Spleen (tissue), 7 donors: ENCODE measurements at regions not wholly inside any gene's neighbourhood (a gene's known extent, or its start where the extent isn't known, plus 50 kb on each side); places are given as distances from the start of the nearest gene placed in this dataset.

Experiments used
- POLR2AphosphoS5 ChIP-seq, 3 donors: sonication (generic); formaldehyde crosslinking; IDR thresholded peaks; one replicate each; pipeline ENCODE4 v1.5.1; 2017; ENCODE audit warnings: antibody characterized with exemption in 3 of 3
- TF ChIP-seq, protein P1 (sequence below), 11 experiments: fragments of 200-600 bp in 7 of 11; fragments of 450-650 bp in 4 of 11; sonication (generic) in 4 of 11; IDR thresholded peaks in 8 of 11; conservative IDR thresholded peaks in 3 of 11; 1 replicate in 7 of 11; 2 replicates in 4 of 11; pipeline versions ENCODE4 v1.4.0 to v1.8.0; 2016 to 2021; ENCODE audit warnings: antibody characterized with exemption in 11 of 11, inconsistent platforms in 4 of 11, mild to moderate bottlenecking in 1 of 11
- donor health status: DM: no; HTN: no; CAD: no; lungs with moderate emphysema.
- donor health status: DM: no; HTN: no; CAD: no.
- donor health status: DM: no; HTN: no; CAD: no.

DNA sequence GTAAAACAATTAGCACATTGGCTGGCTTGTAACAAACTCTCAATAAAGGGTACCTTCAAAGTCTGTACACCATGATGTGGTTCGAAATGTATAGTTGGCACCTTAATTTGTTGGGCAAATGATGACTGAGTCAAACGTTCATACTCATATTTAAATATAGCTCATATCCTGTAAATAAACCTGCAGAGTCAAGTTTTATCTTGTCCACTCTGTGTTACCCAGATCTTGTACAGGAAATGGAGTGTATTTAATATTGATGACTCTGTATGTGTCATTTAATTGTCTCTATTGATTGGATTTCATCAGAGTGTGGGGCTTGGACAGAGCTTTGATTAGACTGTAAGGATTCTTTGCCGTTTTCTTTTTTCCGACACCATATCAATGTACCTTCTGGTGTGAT lies 805.6 kb upstream of the ZEB2 start:
- TF ChIP-seq, protein P1, sequence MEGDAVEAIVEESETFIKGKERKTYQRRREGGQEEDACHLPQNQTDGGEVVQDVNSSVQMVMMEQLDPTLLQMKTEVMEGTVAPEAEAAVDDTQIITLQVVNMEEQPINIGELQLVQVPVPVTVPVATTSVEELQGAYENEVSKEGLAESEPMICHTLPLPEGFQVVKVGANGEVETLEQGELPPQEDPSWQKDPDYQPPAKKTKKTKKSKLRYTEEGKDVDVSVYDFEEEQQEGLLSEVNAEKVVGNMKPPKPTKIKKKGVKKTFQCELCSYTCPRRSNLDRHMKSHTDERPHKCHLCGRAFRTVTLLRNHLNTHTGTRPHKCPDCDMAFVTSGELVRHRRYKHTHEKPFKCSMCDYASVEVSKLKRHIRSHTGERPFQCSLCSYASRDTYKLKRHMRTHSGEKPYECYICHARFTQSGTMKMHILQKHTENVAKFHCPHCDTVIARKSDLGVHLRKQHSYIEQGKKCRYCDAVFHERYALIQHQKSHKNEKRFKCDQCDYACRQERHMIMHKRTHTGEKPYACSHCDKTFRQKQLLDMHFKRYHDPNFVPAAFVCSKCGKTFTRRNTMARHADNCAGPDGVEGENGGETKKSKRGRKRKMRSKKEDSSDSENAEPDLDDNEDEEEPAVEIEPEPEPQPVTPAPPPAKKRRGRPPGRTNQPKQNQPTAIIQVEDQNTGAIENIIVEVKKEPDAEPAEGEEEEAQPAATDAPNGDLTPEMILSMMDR (IDR thresholded peaks at IDR 0.05 in 8 of 11, conservative IDR thresholded peaks at IDR 0.05 in 3 of 11): no peak
- no peak for TF ChIP-seq POLR2AphosphoS5 (IDR thresholded peaks at IDR 0.05)
